Liver (tissue), 8 donors: ENCODE measurements at regions not wholly inside any gene's neighbourhood (a gene's known extent, or its start where the extent isn't known, plus 50 kb on each side); places are given as distances from the start of the nearest gene placed in this dataset.

Experiments used
- DNase-seq: peaks from one replicate; pipeline ENCODE4 v3.0.0-alpha.2; 2017; ENCODE audit warnings: low spot score
- H3K27ac ChIP-seq, 2 donors: one replicate each; pipeline ENCODE4 v1.7.0; 2013; ENCODE audit warnings: inconsistent platforms in 2 of 2, low read length in 2 of 2, control low read depth in 1 of 2, low read depth in 1 of 2, mild to moderate bottlenecking in 1 of 2
- H3K27me3 ChIP-seq, 4 donors: one replicate each; pipeline versions ENCODE4 v1.6.1 to v1.7.0; 2013; ENCODE audit warnings: low read length in 3 of 4, inconsistent platforms in 1 of 4, mild to moderate bottlenecking in 1 of 4, moderate library complexity in 1 of 4; ENCODE audit not compliant: control insufficient read depth in 4 of 4, insufficient read depth in 4 of 4
- H3K36me3 ChIP-seq, 4 donors: one replicate each; pipeline versions ENCODE4 v1.6.1 to v1.7.0; 2013; ENCODE audit warnings: low read length in 3 of 4, mild to moderate bottlenecking in 3 of 4, low read depth in 1 of 4, moderate library complexity in 1 of 4; ENCODE audit not compliant: control insufficient read depth in 4 of 4, insufficient read depth in 3 of 4
- H3K4me1 ChIP-seq, 4 donors: one replicate each; pipeline versions ENCODE4 v1.6.1 to v1.7.0; 2013; ENCODE audit warnings: low read length in 3 of 4, mild to moderate bottlenecking in 3 of 4, moderate library complexity in 1 of 4; ENCODE audit not compliant: control insufficient read depth in 4 of 4, insufficient read depth in 4 of 4
- H3K4me3 ChIP-seq, 3 donors: one replicate each; pipeline versions ENCODE4 v1.6.1 to v1.7.0; 2013; ENCODE audit warnings: low read length in 3 of 3, control low read depth in 1 of 3, low read depth in 1 of 3, mild to moderate bottlenecking in 1 of 3
- H3K9ac ChIP-seq, 2 donors: one replicate each; pipeline ENCODE4 v1.7.0; 2013; ENCODE audit warnings: low read length in 2 of 2, mild to moderate bottlenecking in 2 of 2, moderate library complexity in 2 of 2, control low read depth in 1 of 2, low read depth in 1 of 2
- H3K9me3 ChIP-seq, 4 donors: one replicate each; pipeline versions ENCODE4 v1.6.1 to v1.7.0; 2013; ENCODE audit warnings: low read length in 3 of 4; ENCODE audit not compliant: control insufficient read depth in 4 of 4
- EGR1 ChIP-seq, 2 donors: IDR thresholded peaks; 2 replicates each; pipeline ENCODE4 v1.6.1; 2016 to 2018; ENCODE audit warnings: antibody characterized with exemption in 2 of 2, low read depth in 2 of 2
- FOXA1 ChIP-seq: IDR thresholded peaks from 2 replicates; pipeline ENCODE4 v1.6.1; 2016; ENCODE audit warnings: antibody characterized with exemption
- FOXA2 ChIP-seq: IDR thresholded peaks from 2 replicates; pipeline ENCODE4 v1.6.1; 2016; ENCODE audit warnings: antibody characterized with exemption
- GABPA ChIP-seq, 2 donors: IDR thresholded peaks in 1 of 2; conservative IDR thresholded peaks in 1 of 2; 2 replicates each; pipeline ENCODE4 v1.6.1; 2016; ENCODE audit warnings: antibody characterized with exemption in 2 of 2, mild to moderate bottlenecking in 1 of 2, moderate library complexity in 1 of 2
- HNF4A ChIP-seq, 2 donors: conservative IDR thresholded peaks; 2 replicates each; pipeline ENCODE4 v1.6.1; 2016; ENCODE audit warnings: antibody characterized with exemption in 2 of 2, mild to moderate bottlenecking in 2 of 2
- HNF4G ChIP-seq: IDR thresholded peaks from 2 replicates; pipeline ENCODE4 v1.6.1; 2016; ENCODE audit warnings: antibody characterized with exemption
- JUND ChIP-seq, 2 donors: IDR thresholded peaks; 2 replicates each; pipeline ENCODE4 v1.6.1; 2016; ENCODE audit warnings: antibody characterized with exemption in 2 of 2
- NR2F2 ChIP-seq: IDR thresholded peaks from 2 replicates; pipeline ENCODE4 v1.6.1; 2016; ENCODE audit warnings: antibody characterized with exemption
- RAD21 ChIP-seq, 2 donors: IDR thresholded peaks; 2 replicates each; pipeline ENCODE4 v1.6.1; 2016; ENCODE audit warnings: antibody characterized with exemption in 2 of 2, mild to moderate bottlenecking in 2 of 2
- RXRA ChIP-seq, 2 donors: IDR thresholded peaks; 2 replicates each; pipeline ENCODE4 v1.6.1; 2017 to 2018; ENCODE audit warnings: antibody characterized with exemption in 2 of 2, mild to moderate bottlenecking in 1 of 2
- SP1 ChIP-seq: IDR thresholded peaks from 2 replicates; pipeline ENCODE4 v1.6.1; 2018; ENCODE audit warnings: antibody characterized with exemption, mild to moderate bottlenecking
- TAF1 ChIP-seq: conservative IDR thresholded peaks from 2 replicates; pipeline ENCODE4 v1.6.1; 2016; ENCODE audit warnings: antibody characterized with exemption, mild to moderate bottlenecking
- YY1 ChIP-seq: IDR thresholded peaks from 2 replicates; pipeline ENCODE4 v1.6.1; 2016; ENCODE audit warnings: antibody characterized with exemption, mild to moderate bottlenecking
- WGBS: extraction: QIAGEN DNeasy Blood & Tissue Kit; methylation state at CpG from one replicate; pipeline ENCODE4 v1.1.7; 2013; 5-methylcytosine and 5-hydroxymethylcytosine counted together
- TF ChIP-seq, protein P1 (sequence below): IDR thresholded peaks from 2 replicates; pipeline ENCODE4 v1.6.1; 2016; ENCODE audit warnings: antibody characterized with exemption, mild to moderate bottlenecking
- TF ChIP-seq, protein P2 (sequence below): IDR thresholded peaks from 2 replicates; pipeline ENCODE4 v1.6.1; 2016; ENCODE audit warnings: antibody characterized with exemption
- TF ChIP-seq, protein P3 (sequence below): IDR thresholded peaks from 2 replicates; pipeline ENCODE4 v1.6.1; 2016; ENCODE audit warnings: antibody characterized with exemption
- TF ChIP-seq, protein P4 (sequence below): IDR thresholded peaks from 2 replicates; pipeline ENCODE4 v1.6.1; 2016; ENCODE audit warnings: antibody characterized with exemption
- TF ChIP-seq, protein P5 (sequence below): fragments of 150-350 bp; IDR thresholded peaks from 2 replicates; pipeline ENCODE4 v1.5.1; 2017; ENCODE audit warnings: improper control_type of control experiment, low read depth, low read length; ENCODE audit not compliant: missing input control
- donor health status: healthy.
- donor health status: healthy.
- donor health status: healthy.
- donor health status: healthy.
- donor health status: healthy.

DNA sequence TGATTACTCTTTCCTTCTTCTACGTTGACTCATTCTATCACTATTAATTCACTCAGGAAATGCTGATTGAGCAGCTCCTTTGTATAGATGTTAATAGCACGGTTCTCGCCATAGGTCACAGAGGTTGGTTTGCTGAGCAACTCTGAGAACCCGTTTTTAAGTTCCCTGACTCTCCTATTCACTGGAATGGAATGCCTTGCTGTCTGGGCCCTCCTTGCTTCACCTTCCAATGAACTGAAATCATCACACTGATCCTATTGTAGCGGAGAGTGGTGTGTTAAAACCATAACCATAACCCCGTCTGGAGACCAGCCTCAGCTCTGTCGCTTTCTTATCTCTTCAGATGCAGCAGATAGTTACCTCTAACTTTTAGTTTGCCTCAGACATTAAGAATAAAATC is 323.6 kb downstream of the GABRB3 start:
- no peak overlapping the region for H3K4me3 ChIP-seq
- H3K27me3 ChIP-seq, result peaks cover 0 to 2% (median 0%) of the 10 kb centered on the region in 4 donors
- TF ChIP-seq JUND (IDR thresholded peaks at IDR 0.05) (no peak), FOXA1 (no peak), NR2F2 (no peak), EGR1 (IDR thresholded peaks at IDR 0.05; ENCODE audit: low read depth in 2 of 2) (no peak), HNF4G (no peak)
- TF ChIP-seq, protein P1, sequence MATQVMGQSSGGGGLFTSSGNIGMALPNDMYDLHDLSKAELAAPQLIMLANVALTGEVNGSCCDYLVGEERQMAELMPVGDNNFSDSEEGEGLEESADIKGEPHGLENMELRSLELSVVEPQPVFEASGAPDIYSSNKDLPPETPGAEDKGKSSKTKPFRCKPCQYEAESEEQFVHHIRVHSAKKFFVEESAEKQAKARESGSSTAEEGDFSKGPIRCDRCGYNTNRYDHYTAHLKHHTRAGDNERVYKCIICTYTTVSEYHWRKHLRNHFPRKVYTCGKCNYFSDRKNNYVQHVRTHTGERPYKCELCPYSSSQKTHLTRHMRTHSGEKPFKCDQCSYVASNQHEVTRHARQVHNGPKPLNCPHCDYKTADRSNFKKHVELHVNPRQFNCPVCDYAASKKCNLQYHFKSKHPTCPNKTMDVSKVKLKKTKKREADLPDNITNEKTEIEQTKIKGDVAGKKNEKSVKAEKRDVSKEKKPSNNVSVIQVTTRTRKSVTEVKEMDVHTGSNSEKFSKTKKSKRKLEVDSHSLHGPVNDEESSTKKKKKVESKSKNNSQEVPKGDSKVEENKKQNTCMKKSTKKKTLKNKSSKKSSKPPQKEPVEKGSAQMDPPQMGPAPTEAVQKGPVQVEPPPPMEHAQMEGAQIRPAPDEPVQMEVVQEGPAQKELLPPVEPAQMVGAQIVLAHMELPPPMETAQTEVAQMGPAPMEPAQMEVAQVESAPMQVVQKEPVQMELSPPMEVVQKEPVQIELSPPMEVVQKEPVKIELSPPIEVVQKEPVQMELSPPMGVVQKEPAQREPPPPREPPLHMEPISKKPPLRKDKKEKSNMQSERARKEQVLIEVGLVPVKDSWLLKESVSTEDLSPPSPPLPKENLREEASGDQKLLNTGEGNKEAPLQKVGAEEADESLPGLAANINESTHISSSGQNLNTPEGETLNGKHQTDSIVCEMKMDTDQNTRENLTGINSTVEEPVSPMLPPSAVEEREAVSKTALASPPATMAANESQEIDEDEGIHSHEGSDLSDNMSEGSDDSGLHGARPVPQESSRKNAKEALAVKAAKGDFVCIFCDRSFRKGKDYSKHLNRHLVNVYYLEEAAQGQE, result no peak
- H3K4me1 ChIP-seq, result no peaks in the 10 kb centered on the region
- WGBS, result 53% methylated on average over 7 of the region's 7 CpGs
- no peak overlapping the region for H3K27ac ChIP-seq
- H3K36me3 ChIP-seq, result no peaks in the 10 kb centered on the region
- H3K9ac ChIP-seq, result no peak overlapping the region
- H3K9me3 ChIP-seq, result peaks cover 0 to 7% (median 0%) of the 10 kb centered on the region in 4 donors
- no peak for DNase-seq

DNA sequence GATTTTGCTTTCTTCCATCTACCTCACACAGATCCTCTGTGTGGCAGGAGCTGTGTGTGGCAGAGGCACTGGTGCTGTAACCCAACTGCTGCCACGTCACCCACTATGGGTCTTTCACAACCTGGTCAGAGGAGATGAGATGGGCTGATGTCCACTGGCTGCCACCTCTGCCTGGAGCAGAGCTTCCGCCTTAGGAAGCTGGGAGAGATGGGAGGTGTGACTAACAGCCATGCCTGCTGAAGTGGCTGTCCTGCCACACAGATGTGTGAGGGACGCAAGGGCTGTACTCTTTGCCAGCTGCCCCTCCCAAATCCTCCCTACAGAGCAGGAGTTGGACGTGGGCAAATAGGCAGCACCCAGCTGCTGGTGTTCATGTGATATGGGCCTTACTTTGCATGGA is 329.5 kb downstream of the GABRB3 start:
- Histone ChIP-seq H3K9ac (no peak overlapping the region), H3K27me3 (peaks cover 0 to 3% (median 0%) of the 10 kb centered on the region in 4 donors), H3K4me1 (no peaks in the 10 kb centered on the region), H3K9me3 (peaks cover 0 to 3% (median 1%) of the 10 kb centered on the region in 4 donors), H3K27ac (no peak overlapping the region), H3K4me3 (no peak overlapping the region), H3K36me3 (no peaks in the 10 kb centered on the region)
- WGBS, result 71% methylated on average over 4 of the region's 4 CpGs
- no peak for DNase-seq
- TF ChIP-seq, protein P2, sequence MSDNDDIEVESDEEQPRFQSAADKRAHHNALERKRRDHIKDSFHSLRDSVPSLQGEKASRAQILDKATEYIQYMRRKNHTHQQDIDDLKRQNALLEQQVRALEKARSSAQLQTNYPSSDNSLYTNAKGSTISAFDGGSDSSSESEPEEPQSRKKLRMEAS, result no peak
- TF ChIP-seq FOXA1 (no peak), RXRA (IDR thresholded peaks at IDR 0.05) (no peak), EGR1 (IDR thresholded peaks at IDR 0.05; ENCODE audit: low read depth in 2 of 2) (no peak), NR2F2 (no peak), HNF4A (conservative IDR thresholded peaks at IDR 0.05) (no peak), JUND (IDR thresholded peaks at IDR 0.05) (no peak), TAF1 (no peak), SP1 (no peak), RAD21 (IDR thresholded peaks at IDR 0.05) (no peak), GABPA (IDR thresholded peaks at IDR 0.05 in 1 of 2, conservative IDR thresholded peaks at IDR 0.05 in 1 of 2) (no peak), FOXA2 (no peak), YY1 (no peak), HNF4G (no peak)
- TF ChIP-seq, protein P1, result no peak
- TF ChIP-seq, protein P3, sequence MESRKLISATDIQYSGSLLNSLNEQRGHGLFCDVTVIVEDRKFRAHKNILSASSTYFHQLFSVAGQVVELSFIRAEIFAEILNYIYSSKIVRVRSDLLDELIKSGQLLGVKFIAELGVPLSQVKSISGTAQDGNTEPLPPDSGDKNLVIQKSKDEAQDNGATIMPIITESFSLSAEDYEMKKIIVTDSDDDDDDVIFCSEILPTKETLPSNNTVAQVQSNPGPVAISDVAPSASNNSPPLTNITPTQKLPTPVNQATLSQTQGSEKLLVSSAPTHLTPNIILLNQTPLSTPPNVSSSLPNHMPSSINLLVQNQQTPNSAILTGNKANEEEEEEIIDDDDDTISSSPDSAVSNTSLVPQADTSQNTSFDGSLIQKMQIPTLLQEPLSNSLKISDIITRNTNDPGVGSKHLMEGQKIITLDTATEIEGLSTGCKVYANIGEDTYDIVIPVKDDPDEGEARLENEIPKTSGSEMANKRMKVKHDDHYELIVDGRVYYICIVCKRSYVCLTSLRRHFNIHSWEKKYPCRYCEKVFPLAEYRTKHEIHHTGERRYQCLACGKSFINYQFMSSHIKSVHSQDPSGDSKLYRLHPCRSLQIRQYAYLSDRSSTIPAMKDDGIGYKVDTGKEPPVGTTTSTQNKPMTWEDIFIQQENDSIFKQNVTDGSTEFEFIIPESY, result no peak
- TF ChIP-seq, protein P4, sequence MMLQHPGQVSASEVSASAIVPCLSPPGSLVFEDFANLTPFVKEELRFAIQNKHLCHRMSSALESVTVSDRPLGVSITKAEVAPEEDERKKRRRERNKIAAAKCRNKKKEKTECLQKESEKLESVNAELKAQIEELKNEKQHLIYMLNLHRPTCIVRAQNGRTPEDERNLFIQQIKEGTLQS, result no peak
- TF ChIP-seq, protein P5, sequence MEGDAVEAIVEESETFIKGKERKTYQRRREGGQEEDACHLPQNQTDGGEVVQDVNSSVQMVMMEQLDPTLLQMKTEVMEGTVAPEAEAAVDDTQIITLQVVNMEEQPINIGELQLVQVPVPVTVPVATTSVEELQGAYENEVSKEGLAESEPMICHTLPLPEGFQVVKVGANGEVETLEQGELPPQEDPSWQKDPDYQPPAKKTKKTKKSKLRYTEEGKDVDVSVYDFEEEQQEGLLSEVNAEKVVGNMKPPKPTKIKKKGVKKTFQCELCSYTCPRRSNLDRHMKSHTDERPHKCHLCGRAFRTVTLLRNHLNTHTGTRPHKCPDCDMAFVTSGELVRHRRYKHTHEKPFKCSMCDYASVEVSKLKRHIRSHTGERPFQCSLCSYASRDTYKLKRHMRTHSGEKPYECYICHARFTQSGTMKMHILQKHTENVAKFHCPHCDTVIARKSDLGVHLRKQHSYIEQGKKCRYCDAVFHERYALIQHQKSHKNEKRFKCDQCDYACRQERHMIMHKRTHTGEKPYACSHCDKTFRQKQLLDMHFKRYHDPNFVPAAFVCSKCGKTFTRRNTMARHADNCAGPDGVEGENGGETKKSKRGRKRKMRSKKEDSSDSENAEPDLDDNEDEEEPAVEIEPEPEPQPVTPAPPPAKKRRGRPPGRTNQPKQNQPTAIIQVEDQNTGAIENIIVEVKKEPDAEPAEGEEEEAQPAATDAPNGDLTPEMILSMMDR, result no peak
